Activated naive CD8-positive, alpha-beta T cell treated with anti-CD3 and anti-CD28 coated beads for 36 hours (primary cell): ENCODE measurements at regions not wholly inside any gene's neighbourhood (a gene's known extent, or its start where the extent isn't known, plus 50 kb on each side); places are given as distances from the start of the nearest gene placed in this dataset.
"Not testable (repeated sequence)": the region's sequence is repeated elsewhere in the genome, so short reads cannot be mapped to it uniquely, and the experiment has no call there.

Experiments
- DNase-seq: peaks from one replicate; pipeline ENCODE4 v3.0.0; 2021
- H3K27ac Mint-ChIP-seq: one replicate; pipeline ENCODE4 v1.8.0; 2022; ENCODE audit warnings: mild to moderate bottlenecking, moderate library complexity, mixed read lengths
- H3K27me3 Mint-ChIP-seq: one replicate; pipeline ENCODE4 v1.8.0; 2022; ENCODE audit warnings: mild to moderate bottlenecking, mixed read lengths
- H3K36me3 Mint-ChIP-seq: one replicate; pipeline ENCODE4 v1.8.0; 2021; ENCODE audit warnings: mild to moderate bottlenecking, mixed read lengths
- H3K4me1 Mint-ChIP-seq: one replicate; pipeline ENCODE4 v1.8.0; 2021; ENCODE audit warnings: mixed read lengths
- H3K4me3 Mint-ChIP-seq: one replicate; pipeline ENCODE4 v1.8.0; 2022; ENCODE audit warnings: mild to moderate bottlenecking, moderate library complexity, mixed read lengths
- H3K9me3 Mint-ChIP-seq: one replicate; pipeline ENCODE4 v1.8.0; 2022; ENCODE audit warnings: mixed read lengths

DNA sequence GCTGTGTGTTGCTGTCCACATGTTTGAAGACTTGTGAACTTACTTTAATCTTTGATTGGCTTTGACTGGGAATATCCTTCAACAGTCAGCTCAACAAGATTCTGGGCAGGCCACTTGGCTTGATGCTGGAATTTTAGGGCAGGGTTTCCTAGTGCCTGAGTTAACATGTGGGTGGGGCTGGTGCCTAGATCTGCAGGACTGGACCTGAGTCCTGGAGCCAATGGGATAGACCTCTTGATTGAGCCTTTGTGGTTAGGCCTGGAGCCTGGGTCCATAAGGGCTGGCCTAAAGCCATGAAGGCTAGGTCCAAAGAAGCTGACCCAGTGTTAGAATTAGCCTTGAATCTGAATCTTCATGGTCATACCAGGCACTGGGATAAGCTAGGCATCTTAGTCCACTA, 757.1 kb upstream of the ADGRL3 start:
- no peak overlapping the region for H3K4me3 Mint-ChIP-seq
- no peak overlapping the region for H3K27ac Mint-ChIP-seq
- no peaks in the 10 kb centered on the region for H3K4me1 Mint-ChIP-seq
- DNase-seq, result no peak
- H3K9me3 Mint-ChIP-seq, result peaks cover 4% of the 10 kb centered on the region
- H3K27me3 Mint-ChIP-seq, result no peaks in the 10 kb centered on the region
- no peaks in the 10 kb centered on the region for H3K36me3 Mint-ChIP-seq

DNA sequence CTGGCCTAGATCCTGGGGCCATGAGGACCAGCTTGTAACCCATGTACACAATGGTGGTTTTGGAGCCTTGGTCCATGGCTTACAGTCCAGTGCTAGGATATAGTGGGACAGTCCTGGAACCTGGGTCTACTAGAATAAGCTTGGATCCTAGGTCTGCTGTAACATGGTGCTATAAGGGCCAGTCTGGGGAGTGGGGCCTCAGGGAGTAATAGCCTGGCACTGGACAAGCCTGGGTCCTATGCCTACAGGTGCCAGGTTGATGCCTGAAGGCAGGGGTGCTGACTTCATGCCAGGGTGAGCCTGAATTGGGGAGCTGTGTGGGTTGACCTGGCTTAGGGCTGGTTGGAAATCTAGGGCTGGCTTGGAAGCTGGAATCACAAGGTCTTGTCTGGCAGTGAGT, 756.3 kb upstream of the ADGRL3 start:
- peaks cover 4% of the 10 kb centered on the region for H3K9me3 Mint-ChIP-seq
- H3K4me3 Mint-ChIP-seq, result no peak overlapping the region

GRCh38 chr4:60450054-60450453, 750.1 kb upstream of the ADGRL3 start:
- DNase-seq, result no peak
- Mint-ChIP-seq H3K4me1 (no peaks in the 10 kb centered on the region), H3K4me3 (no peak overlapping the region), H3K27me3 (no peaks in the 10 kb centered on the region), H3K9me3 (no peaks in the 10 kb centered on the region), H3K27ac (no peak overlapping the region), H3K36me3 (no peaks in the 10 kb centered on the region)

More for the DNA sequence above, 756.3 kb upstream of the ADGRL3 start:
- Mint-ChIP-seq H3K27ac (no peak overlapping the region), H3K36me3 (no peaks in the 10 kb centered on the region), H3K27me3 (no peaks in the 10 kb centered on the region), H3K4me1 (no peaks in the 10 kb centered on the region)
- DNase-seq, result no peak

DNA sequence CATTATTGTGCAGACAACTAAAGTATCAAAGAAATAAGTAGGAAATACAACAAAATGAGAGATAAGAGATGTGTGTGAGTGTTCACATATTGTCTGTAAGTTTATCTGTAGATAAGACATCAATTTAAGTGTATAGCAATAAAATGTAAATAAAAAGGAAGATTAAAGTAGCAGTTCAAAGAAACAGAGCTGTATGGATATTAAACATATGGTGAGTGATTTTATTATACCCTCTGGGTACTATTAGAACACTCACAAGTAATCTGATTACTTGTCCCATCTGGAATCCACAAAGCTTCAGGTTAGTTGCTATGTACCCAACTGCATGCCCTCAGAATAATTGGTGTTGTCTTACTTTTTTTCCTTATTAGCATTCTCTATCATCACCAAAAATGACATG, 747.9 kb upstream of the ADGRL3 start:
- Mint-ChIP-seq H3K36me3 (no peaks in the 10 kb centered on the region), H3K4me1 (no peaks in the 10 kb centered on the region), H3K9me3 (no peaks in the 10 kb centered on the region), H3K27ac (no peak overlapping the region), H3K27me3 (no peaks in the 10 kb centered on the region), H3K4me3 (no peak overlapping the region)
- no peak for DNase-seq

GRCh38 chr4:60455380-60455779, 744.7 kb upstream of the ADGRL3 start:
- no peaks in the 10 kb centered on the region for H3K27me3 Mint-ChIP-seq
- no peaks in the 10 kb centered on the region for H3K36me3 Mint-ChIP-seq
- H3K27ac Mint-ChIP-seq, result no peak overlapping the region
- no peak for DNase-seq
- H3K4me3 Mint-ChIP-seq, result no peak overlapping the region
- peaks cover under 1% of the 10 kb centered on the region for H3K9me3 Mint-ChIP-seq
- no peaks in the 10 kb centered on the region for H3K4me1 Mint-ChIP-seq

DNA sequence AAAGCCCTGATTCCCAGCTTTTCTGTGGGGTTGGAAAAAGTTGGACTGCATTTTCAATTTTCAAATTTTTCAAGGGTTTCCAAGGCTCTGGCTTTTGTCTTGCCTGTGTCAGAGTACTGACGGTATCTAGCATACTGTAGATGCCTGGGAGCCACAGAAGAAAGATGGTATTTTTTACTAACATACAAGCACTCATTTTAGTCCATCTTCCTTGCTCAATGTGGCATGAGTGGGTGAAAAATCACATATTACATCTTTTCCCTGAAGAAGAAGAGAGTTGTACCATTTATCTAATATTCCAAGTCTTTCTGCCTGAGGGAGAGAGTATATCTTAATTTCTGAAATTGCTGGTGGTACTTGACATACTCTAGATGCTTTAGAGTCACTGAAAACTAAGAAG, 738.6 kb upstream of the ADGRL3 start:
- peaks cover 12% of the 10 kb centered on the region for H3K9me3 Mint-ChIP-seq
- no peak for DNase-seq
- no peaks in the 10 kb centered on the region for H3K4me1 Mint-ChIP-seq
- no peaks in the 10 kb centered on the region for H3K36me3 Mint-ChIP-seq
- H3K4me3 Mint-ChIP-seq, result no peak overlapping the region
- no peak overlapping the region for H3K27ac Mint-ChIP-seq
- no peaks in the 10 kb centered on the region for H3K27me3 Mint-ChIP-seq

- Mint-ChIP-seq H3K4me3 (no peak overlapping the region), H3K27ac (no peak overlapping the region), H3K9me3 (peaks cover 15% of the 10 kb centered on the region), H3K4me1 (no peaks in the 10 kb centered on the region), H3K27me3 (no peaks in the 10 kb centered on the region), H3K36me3 (no peaks in the 10 kb centered on the region)
- DNase-seq, result no peak
Measured at GRCh38 chr4:60463857-60464502, 736.1 kb upstream of the ADGRL3 start.

GRCh38 chr4:60482921-60483351, 717.2 kb upstream of the ADGRL3 start:
- H3K27me3 Mint-ChIP-seq, result no peaks in the 10 kb centered on the region
- H3K4me1 Mint-ChIP-seq, result no peaks in the 10 kb centered on the region
- no peak overlapping the region for H3K27ac Mint-ChIP-seq
- H3K4me3 Mint-ChIP-seq, result no peak overlapping the region
- H3K36me3 Mint-ChIP-seq, result no peaks in the 10 kb centered on the region
- H3K9me3 Mint-ChIP-seq, result peaks cover 11% of the 10 kb centered on the region
- DNase-seq, result no peak

DNA sequence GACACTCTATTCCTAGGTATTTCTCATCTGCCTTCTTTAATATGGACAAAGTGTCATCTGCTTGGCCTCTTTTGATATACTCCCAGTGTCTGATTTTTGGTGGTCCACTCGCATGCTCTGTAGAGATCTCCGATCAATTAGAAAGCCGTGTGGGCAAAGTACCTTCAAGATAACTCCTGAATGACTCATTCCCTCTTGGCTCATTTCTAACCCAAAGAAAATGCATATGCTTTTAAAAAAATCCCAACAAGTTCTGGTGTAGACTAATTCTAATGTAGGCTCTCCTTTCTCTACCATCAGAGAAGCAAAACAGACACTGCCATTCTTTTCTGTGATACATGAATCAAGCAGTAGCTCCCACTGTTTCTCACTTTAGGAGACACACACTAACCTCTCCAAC, 714.9 kb upstream of the ADGRL3 start:
- H3K4me1 Mint-ChIP-seq, result no peaks in the 10 kb centered on the region
- no peaks in the 10 kb centered on the region for H3K27me3 Mint-ChIP-seq
- H3K4me3 Mint-ChIP-seq, result no peak overlapping the region
- DNase-seq, result no peak
- no peaks in the 10 kb centered on the region for H3K36me3 Mint-ChIP-seq
- peaks cover 8% of the 10 kb centered on the region for H3K9me3 Mint-ChIP-seq
- no peak overlapping the region for H3K27ac Mint-ChIP-seq

DNA sequence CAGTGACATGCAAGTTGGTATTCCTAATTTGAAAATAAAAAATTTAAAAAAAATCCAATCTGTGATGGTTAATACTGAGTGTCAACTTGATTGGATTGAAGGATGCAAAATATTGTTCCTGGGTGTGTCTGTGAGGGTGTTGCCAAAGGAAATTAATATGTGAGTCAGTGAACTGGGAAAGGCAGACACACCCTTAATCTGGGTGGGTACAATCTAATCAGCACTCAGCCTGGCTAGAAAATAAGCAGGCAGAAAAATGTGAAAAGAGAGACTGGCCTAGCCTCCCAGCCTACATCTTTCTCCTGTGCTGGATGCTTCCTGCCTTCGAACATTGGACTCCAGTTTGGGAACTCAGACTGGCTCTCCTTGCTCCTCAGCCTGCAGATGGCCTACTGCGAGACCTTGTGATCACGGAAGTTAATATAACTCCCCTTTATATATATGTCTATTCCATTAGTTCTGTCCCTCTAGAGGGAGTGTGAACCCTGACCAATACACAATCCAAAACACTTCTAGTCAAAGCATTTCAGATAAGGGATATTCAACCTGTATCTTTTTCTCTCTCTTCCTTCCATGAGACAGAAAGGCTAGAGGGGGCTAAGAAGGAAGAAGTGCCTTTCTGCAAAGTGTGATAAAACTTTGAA, 712.9 kb upstream of the ADGRL3 start:
- H3K9me3 Mint-ChIP-seq, H3K4me1 Mint-ChIP-seq, H3K4me3 Mint-ChIP-seq, DNase-seq, H3K27ac Mint-ChIP-seq, H3K27me3 Mint-ChIP-seq, H3K36me3 Mint-ChIP-seq: not testable (repeated sequence)

DNA sequence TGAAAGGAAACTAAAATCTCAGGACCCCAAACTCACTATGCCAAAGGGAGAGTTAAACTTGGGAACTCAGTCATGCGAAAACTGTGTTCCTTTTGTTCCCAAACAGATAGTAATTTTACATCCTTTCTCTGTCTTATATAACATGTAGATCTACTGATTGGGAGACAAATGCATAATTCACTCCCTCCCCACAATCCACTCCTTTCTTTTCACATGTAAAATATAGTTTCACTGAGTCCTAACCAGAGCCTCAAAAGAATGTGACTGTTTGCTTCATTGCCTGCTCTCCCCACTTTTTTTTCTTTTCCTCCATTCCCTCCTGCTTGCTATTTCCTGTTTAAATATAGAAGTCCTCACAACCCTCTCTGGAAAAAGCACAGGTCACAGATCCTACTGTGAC, 699.3 kb upstream of the ADGRL3 start:
- Mint-ChIP-seq H3K36me3 (no peaks in the 10 kb centered on the region), H3K4me3 (no peak overlapping the region), H3K9me3 (peaks cover 23% of the 10 kb centered on the region), H3K27me3 (no peaks in the 10 kb centered on the region), H3K27ac (no peak overlapping the region), H3K4me1 (no peaks in the 10 kb centered on the region)
- DNase-seq, result no peak

- no peaks in the 10 kb centered on the region for H3K27me3 Mint-ChIP-seq
- H3K27ac Mint-ChIP-seq, result no peak overlapping the region
- H3K36me3 Mint-ChIP-seq, result no peaks in the 10 kb centered on the region
- peaks cover 24% of the 10 kb centered on the region for H3K9me3 Mint-ChIP-seq
- no peak overlapping the region for H3K4me3 Mint-ChIP-seq
- DNase-seq, result no peak
- no peaks in the 10 kb centered on the region for H3K4me1 Mint-ChIP-seq
Measured at GRCh38 chr4:60502733-60503132, 697.4 kb upstream of the ADGRL3 start.

- H3K4me1 Mint-ChIP-seq, result no peaks in the 10 kb centered on the region
- H3K4me3 Mint-ChIP-seq, result no peak overlapping the region
- peaks cover 23% of the 10 kb centered on the region for H3K9me3 Mint-ChIP-seq
- no peaks in the 10 kb centered on the region for H3K27me3 Mint-ChIP-seq
- DNase-seq, result no peak
- H3K36me3 Mint-ChIP-seq, result no peaks in the 10 kb centered on the region
- H3K27ac Mint-ChIP-seq, result no peak overlapping the region
Measured at GRCh38 chr4:60506061-60506460, 694.1 kb upstream of the ADGRL3 start.

DNA sequence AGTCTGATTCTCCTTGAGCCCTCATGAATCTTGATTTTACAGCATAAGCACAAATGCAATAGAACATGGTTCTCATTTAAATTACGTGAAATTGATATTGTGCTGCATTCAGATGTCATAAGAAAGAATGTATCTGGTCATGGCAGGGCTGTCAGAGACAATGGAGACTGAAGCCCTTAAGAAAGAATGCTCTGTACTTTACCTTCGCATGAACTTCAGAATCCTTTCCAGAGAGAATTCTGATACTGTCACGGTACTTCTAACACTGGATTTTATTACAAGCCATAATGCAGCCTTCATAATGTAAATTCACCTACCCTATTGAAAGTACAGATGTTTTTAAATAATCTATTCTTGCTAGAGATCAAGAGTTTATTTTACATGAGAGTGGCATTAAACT, 677.9 kb upstream of the ADGRL3 start:
- H3K27ac Mint-ChIP-seq, result no peak overlapping the region
- no peak overlapping the region for H3K4me3 Mint-ChIP-seq
- peaks cover 2% of the 10 kb centered on the region for H3K9me3 Mint-ChIP-seq
- no peak for DNase-seq
- H3K27me3 Mint-ChIP-seq, result no peaks in the 10 kb centered on the region
- H3K36me3 Mint-ChIP-seq, result no peaks in the 10 kb centered on the region
- H3K4me1 Mint-ChIP-seq, result no peaks in the 10 kb centered on the region

DNA sequence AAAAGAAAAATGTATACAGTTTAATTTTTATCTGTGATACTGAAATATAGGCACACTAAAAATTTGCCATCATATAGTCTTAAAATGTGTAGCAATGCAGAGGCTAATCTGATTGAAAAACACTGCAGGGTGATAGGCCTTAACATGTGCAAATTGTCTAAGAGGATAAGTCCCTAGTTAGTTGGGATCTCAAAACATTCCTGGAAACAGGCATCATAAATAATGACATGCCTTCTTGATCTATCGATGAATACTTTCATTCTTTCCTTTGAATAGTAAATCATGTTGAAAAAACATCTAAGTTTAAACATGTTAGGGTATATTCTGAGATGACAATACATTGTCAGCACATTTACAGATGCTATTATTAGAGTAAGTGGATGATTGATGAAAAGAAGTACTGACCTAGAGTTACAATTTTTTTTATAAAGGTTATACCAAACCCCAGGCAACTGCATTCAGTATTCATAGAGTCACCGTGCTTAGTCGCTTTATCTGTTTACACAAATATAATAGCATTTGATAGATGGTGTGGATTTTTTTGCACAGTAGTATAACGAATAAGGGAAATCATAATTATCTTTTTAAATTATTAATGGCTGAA, 668.2 kb upstream of the ADGRL3 start:
- peaks cover 16% of the 10 kb centered on the region for H3K9me3 Mint-ChIP-seq
- DNase-seq, result no peak
- H3K36me3 Mint-ChIP-seq, result no peaks in the 10 kb centered on the region
- H3K4me1 Mint-ChIP-seq, result no peaks in the 10 kb centered on the region
- H3K27ac Mint-ChIP-seq, result no peak overlapping the region
- no peak overlapping the region for H3K4me3 Mint-ChIP-seq
- H3K27me3 Mint-ChIP-seq, result no peaks in the 10 kb centered on the region

GRCh38 chr4:60544981-60545380, 655.1 kb upstream of the ADGRL3 start:
- H3K4me3 Mint-ChIP-seq, result no peak overlapping the region
- peaks cover 5% of the 10 kb centered on the region for H3K9me3 Mint-ChIP-seq
- DNase-seq, result no peak
- H3K27me3 Mint-ChIP-seq, result no peaks in the 10 kb centered on the region
- no peaks in the 10 kb centered on the region for H3K4me1 Mint-ChIP-seq
- H3K27ac Mint-ChIP-seq, result no peak overlapping the region
- no peaks in the 10 kb centered on the region for H3K36me3 Mint-ChIP-seq
